ENCODE measurements at regions not wholly inside any gene's neighbourhood (a gene's known extent, or its start where the extent isn't known, plus 50 kb on each side); places are given as distances from the start of the nearest gene placed in this dataset.

DNA sequence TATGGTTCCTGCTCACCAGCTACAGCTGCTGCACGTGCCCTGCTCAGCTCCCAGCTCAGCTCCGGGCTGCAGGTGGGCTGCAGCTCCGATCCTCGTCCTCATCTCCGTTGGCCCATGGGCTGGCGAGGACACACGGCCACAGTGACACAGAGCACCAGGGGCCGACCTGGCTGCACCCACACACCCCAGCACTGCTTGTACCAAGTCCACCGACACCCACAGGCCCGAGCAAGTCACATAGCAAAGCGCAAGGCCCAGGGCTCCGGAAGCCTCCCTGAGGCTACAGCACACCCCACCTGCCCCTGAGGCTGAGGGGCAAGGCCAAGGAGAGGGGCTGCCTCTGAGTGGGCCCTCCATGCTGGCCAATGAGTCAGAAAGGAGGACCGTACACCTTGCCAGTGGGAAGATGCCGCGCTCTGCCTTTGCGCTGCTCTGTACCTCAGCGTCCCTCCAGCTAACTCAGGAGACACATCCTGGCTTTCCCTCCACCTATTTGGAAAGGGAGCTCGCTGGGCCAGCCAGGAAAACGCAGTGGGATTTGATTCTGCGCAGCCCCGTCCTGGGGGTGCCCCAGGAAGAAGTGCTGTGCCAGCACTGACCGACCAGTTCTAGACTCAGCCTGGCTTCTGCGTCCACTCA is 124.8 kb downstream of the SIK1 start:
- TF ChIP-seq, protein P1, sequence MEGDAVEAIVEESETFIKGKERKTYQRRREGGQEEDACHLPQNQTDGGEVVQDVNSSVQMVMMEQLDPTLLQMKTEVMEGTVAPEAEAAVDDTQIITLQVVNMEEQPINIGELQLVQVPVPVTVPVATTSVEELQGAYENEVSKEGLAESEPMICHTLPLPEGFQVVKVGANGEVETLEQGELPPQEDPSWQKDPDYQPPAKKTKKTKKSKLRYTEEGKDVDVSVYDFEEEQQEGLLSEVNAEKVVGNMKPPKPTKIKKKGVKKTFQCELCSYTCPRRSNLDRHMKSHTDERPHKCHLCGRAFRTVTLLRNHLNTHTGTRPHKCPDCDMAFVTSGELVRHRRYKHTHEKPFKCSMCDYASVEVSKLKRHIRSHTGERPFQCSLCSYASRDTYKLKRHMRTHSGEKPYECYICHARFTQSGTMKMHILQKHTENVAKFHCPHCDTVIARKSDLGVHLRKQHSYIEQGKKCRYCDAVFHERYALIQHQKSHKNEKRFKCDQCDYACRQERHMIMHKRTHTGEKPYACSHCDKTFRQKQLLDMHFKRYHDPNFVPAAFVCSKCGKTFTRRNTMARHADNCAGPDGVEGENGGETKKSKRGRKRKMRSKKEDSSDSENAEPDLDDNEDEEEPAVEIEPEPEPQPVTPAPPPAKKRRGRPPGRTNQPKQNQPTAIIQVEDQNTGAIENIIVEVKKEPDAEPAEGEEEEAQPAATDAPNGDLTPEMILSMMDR (conservative IDR thresholded peaks at IDR 0.05; ENCODE audit: low read length): no peak
- no peak for TF ChIP-seq EZH2phosphoT487 (IDR thresholded peaks at IDR 0.05; ENCODE audit: borderline replicate concordance, low read depth, low read length)
